WTC11 (cell line): ENCODE measurements at regions not wholly inside any gene's neighbourhood (a gene's known extent, or its start where the extent isn't known, plus 50 kb on each side); places are given as distances from the start of the nearest gene placed in this dataset.

Experiments used
- ATAC-seq: fragments of 200-7000 bp; cut with Tn5 transposase; 2 replicates; pipeline ENCODE4 v1.10.0; 2021; ENCODE audit warnings: mild to moderate bottlenecking, moderate library complexity
- CTCF ChIA-PET: fragments of 300-600 bp; sonication (Branson Sonifier 250); formaldehyde crosslinking; loops from one replicate; lab custom pipeline; 2021; ENCODE audit warnings: antibody characterized with exemption; lab: Charles Lee
- POLR2A ChIA-PET: fragments of 350-600 bp; sonication (Branson Sonifier 250); formaldehyde crosslinking; loops from one replicate; lab custom pipeline; 2021; ENCODE audit warnings: antibody characterized with exemption; lab: Charles Lee
- DNase-seq: peaks from one replicate; pipeline ENCODE4 v3.0.0; 2021; ENCODE audit warnings: low spot score
- H3K27ac Mint-ChIP-seq: 2 replicates; pipeline ENCODE4 v1.8.0; 2021; ENCODE audit warnings: mixed read lengths
- H3K27me3 Mint-ChIP-seq: 2 replicates; pipeline ENCODE4 v1.8.0; 2021; ENCODE audit warnings: low read depth, mild to moderate bottlenecking, moderate library complexity, mixed read lengths
- H3K36me3 Mint-ChIP-seq: 2 replicates; pipeline ENCODE4 v1.8.0; 2021; ENCODE audit warnings: mixed read lengths
- H3K4me1 Mint-ChIP-seq: 2 replicates; pipeline ENCODE4 v1.8.0; 2022; ENCODE audit warnings: mixed read lengths
- H3K4me3 Mint-ChIP-seq: 2 replicates; pipeline ENCODE4 v1.8.0; 2021; ENCODE audit warnings: mild to moderate bottlenecking, moderate library complexity, mixed read lengths
- H3K9me3 Mint-ChIP-seq: 2 replicates; pipeline ENCODE4 v1.8.0; 2021; ENCODE audit warnings: mixed read lengths
- ATF1 ChIP-seq: sonication (generic); formaldehyde crosslinking; IDR thresholded peaks from 2 replicates; pipeline ENCODE4 v1.8.1; 2023; ENCODE audit warnings: mild to moderate bottlenecking, moderate library complexity, missing genetic modification reagents
- ATF3 ChIP-seq: sonication (generic); formaldehyde crosslinking; conservative IDR thresholded peaks from 2 replicates; pipeline ENCODE4 v1.8.1; 2022; ENCODE audit warnings: mild to moderate bottlenecking, missing genetic modification reagents
- ESRRA ChIP-seq: sonication (generic); formaldehyde crosslinking; IDR thresholded peaks from 2 replicates; pipeline ENCODE4 v1.8.1; 2022; ENCODE audit warnings: mild to moderate bottlenecking, missing genetic modification reagents, borderline replicate concordance
- ETV6 ChIP-seq: sonication (generic); formaldehyde crosslinking; IDR thresholded peaks from 2 replicates; pipeline ENCODE4 v1.8.1; 2022; ENCODE audit warnings: mild to moderate bottlenecking, missing genetic modification reagents
- GRHL2 ChIP-seq: fragments of 250-450 bp; sonication (Bioruptor Pico); IDR thresholded peaks from 2 replicates; pipeline ENCODE4 v1.8.0; 2022; ENCODE audit warnings: mild to moderate bottlenecking, moderate library complexity; ENCODE audit not compliant: insufficient replicate concordance, severe bottlenecking
- MYBL2 ChIP-seq: sonication (generic); formaldehyde crosslinking; IDR thresholded peaks from 2 replicates; pipeline ENCODE4 v1.8.1; 2023; ENCODE audit warnings: mild to moderate bottlenecking, moderate library complexity, missing genetic modification reagents
- NFE2L1 ChIP-seq: sonication (generic); formaldehyde crosslinking; IDR thresholded peaks from 2 replicates; pipeline ENCODE4 v1.8.1; 2023; ENCODE audit warnings: missing genetic modification reagents
- NR1H2 ChIP-seq: sonication (generic); formaldehyde crosslinking; IDR thresholded peaks from 2 replicates; pipeline ENCODE4 v1.9.0; 2021; ENCODE audit warnings: mild to moderate bottlenecking, moderate library complexity, missing genetic modification reagents
- NR2C2 ChIP-seq: sonication (generic); formaldehyde crosslinking; IDR thresholded peaks from 2 replicates; pipeline ENCODE4 v1.8.0; 2022; ENCODE audit warnings: mild to moderate bottlenecking, missing genetic modification reagents
- RORB ChIP-seq: fragments of 250-450 bp; sonication (Bioruptor Pico); IDR thresholded peaks from 2 replicates; pipeline ENCODE4 v1.9.0; 2021; ENCODE audit warnings: mild to moderate bottlenecking
- SOX15 ChIP-seq: fragments of 250-450 bp; sonication (Bioruptor Pico); IDR thresholded peaks from 2 replicates; pipeline ENCODE4 v1.9.0; 2021; ENCODE audit warnings: mild to moderate bottlenecking
- TCF7 ChIP-seq: sonication (generic); formaldehyde crosslinking; IDR thresholded peaks from 2 replicates; pipeline ENCODE4 v1.8.0; 2022; ENCODE audit warnings: mild to moderate bottlenecking, low read depth, missing genetic modification reagents, moderate library complexity
- ZMAT4 ChIP-seq: fragments of 250-450 bp; sonication (Bioruptor Pico); IDR thresholded peaks from 2 replicates; pipeline ENCODE4 v1.9.0; 2021; ENCODE audit warnings: mild to moderate bottlenecking
- ZNF138 ChIP-seq: sonication (generic); formaldehyde crosslinking; conservative IDR thresholded peaks from 2 replicates; pipeline ENCODE4 v1.8.1; 2022; ENCODE audit warnings: mild to moderate bottlenecking, moderate library complexity, missing genetic modification reagents
- ZNF263 ChIP-seq: sonication (generic); formaldehyde crosslinking; IDR thresholded peaks from 2 replicates; pipeline ENCODE4 v1.8.1; 2022; ENCODE audit warnings: low read depth, mild to moderate bottlenecking, moderate library complexity, missing genetic modification reagents
- ZNF281 ChIP-seq: sonication (generic); formaldehyde crosslinking; IDR thresholded peaks from 2 replicates; pipeline ENCODE4 v1.8.0; 2023; ENCODE audit warnings: mild to moderate bottlenecking, missing genetic modification reagents
- ZNF317 ChIP-seq: sonication (generic); formaldehyde crosslinking; IDR thresholded peaks from 2 replicates; pipeline ENCODE4 v1.8.1; 2023; ENCODE audit warnings: low read depth, mild to moderate bottlenecking, moderate library complexity, missing genetic modification reagents, borderline replicate concordance
- ZNF416 ChIP-seq: fragments of 250-450 bp; sonication (Bioruptor Pico); IDR thresholded peaks from 2 replicates; pipeline ENCODE4 v1.9.0; 2021; ENCODE audit warnings: mild to moderate bottlenecking, inconsistent platforms
- TF ChIP-seq, protein P1 (sequence below): sonication (generic); formaldehyde crosslinking; IDR thresholded peaks from 2 replicates; pipeline ENCODE4 v1.8.1; 2023; ENCODE audit warnings: mild to moderate bottlenecking, missing genetic modification reagents, moderate library complexity
- TF ChIP-seq, protein P2 (sequence below): sonication (generic); formaldehyde crosslinking; IDR thresholded peaks from 2 replicates; pipeline ENCODE4 v1.8.0; 2022; ENCODE audit warnings: mild to moderate bottlenecking, missing genetic modification reagents
- TF ChIP-seq, protein P3 (sequence below): fragments of 250-450 bp; sonication (Bioruptor Pico); IDR thresholded peaks from 2 replicates; pipeline ENCODE4 v1.8.0; 2021; ENCODE audit warnings: mild to moderate bottlenecking

GRCh38 chr10:10366836-10367235 is 650.8 kb upstream of the CELF2 start:
- H3K9me3 Mint-ChIP-seq, result no peaks in the 10 kb centered on the region
- TF ChIP-seq, protein P1, sequence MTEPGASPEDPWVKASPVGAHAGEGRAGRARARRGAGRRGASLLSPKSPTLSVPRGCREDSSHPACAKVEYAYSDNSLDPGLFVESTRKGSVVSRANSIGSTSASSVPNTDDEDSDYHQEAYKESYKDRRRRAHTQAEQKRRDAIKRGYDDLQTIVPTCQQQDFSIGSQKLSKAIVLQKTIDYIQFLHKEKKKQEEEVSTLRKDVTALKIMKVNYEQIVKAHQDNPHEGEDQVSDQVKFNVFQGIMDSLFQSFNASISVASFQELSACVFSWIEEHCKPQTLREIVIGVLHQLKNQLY (CRISPR knock-in tag), result no peak
- H3K36me3 Mint-ChIP-seq, result no peaks in the 10 kb centered on the region
- no peak overlapping the region for H3K4me3 Mint-ChIP-seq
- POLR2A ChIA-PET, result no interaction called here
- H3K4me1 Mint-ChIP-seq, result peaks cover 42% of the 10 kb centered on the region
- DNase-seq (no peak), ATAC-seq (no peak)
- CTCF ChIA-PET, result interaction anchor here (0.8 to 1.5 kb wide), 2 partner anchors 19 to 130 kb away, joined by 3 read pairs; no protein-coding TSS in a partner anchor
- no peaks in the 10 kb centered on the region for H3K27me3 Mint-ChIP-seq
- H3K27ac Mint-ChIP-seq, result no peak overlapping the region

- H3K36me3 Mint-ChIP-seq, result no peaks in the 10 kb centered on the region
- H3K4me1 Mint-ChIP-seq, result peaks cover 38% of the 10 kb centered on the region
- CTCF ChIA-PET, result interaction anchor here (0.8 to 1.5 kb wide), 2 partner anchors 18 to 130 kb away, joined by 3 read pairs; no protein-coding TSS in a partner anchor
- ATAC-seq (no peak), DNase-seq (no peak)
- H3K4me3 Mint-ChIP-seq, result no peak overlapping the region
- TF ChIP-seq ZNF138 (CRISPR knock-in tag) (no peak), ZNF416 (CRISPR knock-in tag) (no peak)
- TF ChIP-seq, protein P2, sequence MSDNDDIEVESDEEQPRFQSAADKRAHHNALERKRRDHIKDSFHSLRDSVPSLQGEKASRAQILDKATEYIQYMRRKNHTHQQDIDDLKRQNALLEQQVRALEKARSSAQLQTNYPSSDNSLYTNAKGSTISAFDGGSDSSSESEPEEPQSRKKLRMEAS (CRISPR knock-in tag), result no peak
- POLR2A ChIA-PET, result no interaction called here
- peak overlapping the region; percentile 47; the same call in 1 of the 2 replicates for H3K27ac Mint-ChIP-seq
- H3K27me3 Mint-ChIP-seq, result no peaks in the 10 kb centered on the region
- no peaks in the 10 kb centered on the region for H3K9me3 Mint-ChIP-seq
Observed at GRCh38 chr10:10367264-10367663, 650.4 kb upstream of the CELF2 start.

DNA sequence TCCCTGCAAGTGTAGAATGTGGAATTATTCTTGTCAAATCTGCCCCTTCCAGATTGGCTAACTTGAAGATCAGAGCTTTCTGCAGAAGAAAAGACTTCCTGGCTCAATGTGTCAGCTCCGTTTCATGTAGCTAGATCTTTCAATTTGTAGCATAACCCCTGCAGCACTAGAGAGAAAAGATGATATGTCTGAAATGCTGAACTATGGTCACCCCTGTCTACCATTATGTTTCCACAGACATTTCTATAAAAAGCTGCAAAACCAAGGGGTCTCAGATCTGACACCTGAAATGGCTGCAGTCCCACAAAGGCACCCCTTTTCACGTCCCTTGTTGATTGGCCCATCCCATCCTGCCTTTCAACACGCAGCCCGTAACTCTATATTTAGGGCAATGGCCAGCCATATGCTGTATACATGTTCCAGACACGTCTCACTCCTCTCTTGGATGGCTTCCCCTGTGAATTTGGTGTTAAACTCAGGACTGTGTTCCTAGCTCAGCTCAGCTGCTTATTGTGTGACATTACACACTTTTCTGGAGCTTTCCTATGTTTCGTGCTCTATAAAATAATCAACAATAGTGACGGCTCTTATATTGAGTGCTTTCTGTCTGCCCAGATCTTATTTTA is 648.6 kb upstream of the CELF2 start:
- peaks cover 6% of the 10 kb centered on the region for H3K9me3 Mint-ChIP-seq
- H3K36me3 Mint-ChIP-seq, result peaks cover 5% of the 10 kb centered on the region; the same call in 1 of the 2 replicates
- no peaks in the 10 kb centered on the region for H3K27me3 Mint-ChIP-seq
- ChIA-PET POLR2A (no interaction called here), CTCF (no interaction called here)
- TF ChIP-seq NR1H2 (CRISPR knock-in tag), result no peak
- no peak for TF ChIP-seq NFE2L1 (CRISPR knock-in tag)
- peaks cover 26% of the 10 kb centered on the region for H3K4me1 Mint-ChIP-seq
- DNase-seq (no peak), ATAC-seq (no peak)
- no peak overlapping the region for H3K4me3 Mint-ChIP-seq
- no peak overlapping the region for H3K27ac Mint-ChIP-seq

- H3K27ac Mint-ChIP-seq, result no peak overlapping the region
- H3K4me3 Mint-ChIP-seq, result no peak overlapping the region
- no peak for TF ChIP-seq ATF3 (CRISPR knock-in tag)
- TF ChIP-seq ETV6 (CRISPR knock-in tag), result no peak
- no peak for TF ChIP-seq GRHL2 (CRISPR knock-in tag)
- TF ChIP-seq SOX15, result no peak
- peaks cover 14% of the 10 kb centered on the region for H3K4me1 Mint-ChIP-seq
- ChIA-PET CTCF (interaction anchor here (1.5 kb wide), 1 partner anchor 18 kb away, joined by 3 read pairs; no protein-coding TSS in a partner anchor), POLR2A (no interaction called here)
- no peak for DNase-seq
- H3K9me3 Mint-ChIP-seq, result peaks cover 21% of the 10 kb centered on the region
- no peaks in the 10 kb centered on the region for H3K36me3 Mint-ChIP-seq
- peak; percentile 41 for ATAC-seq
- no peaks in the 10 kb centered on the region for H3K27me3 Mint-ChIP-seq
Observed at GRCh38 chr10:10385831-10386230, 631.8 kb upstream of the CELF2 start.

- no peak for ATAC-seq
- H3K4me1 Mint-ChIP-seq, result peaks cover 14% of the 10 kb centered on the region
- POLR2A ChIA-PET, result no interaction called here
- no peak overlapping the region for H3K27ac Mint-ChIP-seq
- CTCF ChIA-PET, result no interaction called here
- peaks cover 27% of the 10 kb centered on the region for H3K9me3 Mint-ChIP-seq
- DNase-seq, result no peak
- H3K4me3 Mint-ChIP-seq, result no peak overlapping the region
- H3K27me3 Mint-ChIP-seq, result no peaks in the 10 kb centered on the region
- no peaks in the 10 kb centered on the region for H3K36me3 Mint-ChIP-seq
- no peak for TF ChIP-seq ATF1 (CRISPR knock-in tag)
- TF ChIP-seq RORB (CRISPR knock-in tag), result no peak
- no peak for TF ChIP-seq ZNF263 (CRISPR knock-in tag)
- no peak for TF ChIP-seq ZMAT4 (CRISPR knock-in tag)
- TF ChIP-seq, protein P3, sequence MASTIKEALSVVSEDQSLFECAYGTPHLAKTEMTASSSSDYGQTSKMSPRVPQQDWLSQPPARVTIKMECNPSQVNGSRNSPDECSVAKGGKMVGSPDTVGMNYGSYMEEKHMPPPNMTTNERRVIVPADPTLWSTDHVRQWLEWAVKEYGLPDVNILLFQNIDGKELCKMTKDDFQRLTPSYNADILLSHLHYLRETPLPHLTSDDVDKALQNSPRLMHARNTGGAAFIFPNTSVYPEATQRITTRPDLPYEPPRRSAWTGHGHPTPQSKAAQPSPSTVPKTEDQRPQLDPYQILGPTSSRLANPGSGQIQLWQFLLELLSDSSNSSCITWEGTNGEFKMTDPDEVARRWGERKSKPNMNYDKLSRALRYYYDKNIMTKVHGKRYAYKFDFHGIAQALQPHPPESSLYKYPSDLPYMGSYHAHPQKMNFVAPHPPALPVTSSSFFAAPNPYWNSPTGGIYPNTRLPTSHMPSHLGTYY (CRISPR knock-in tag), result no peak
- no peak for TF ChIP-seq ZNF281
- no peak for TF ChIP-seq ESRRA
- no peak for TF ChIP-seq MYBL2
- TF ChIP-seq ZNF317 (CRISPR knock-in tag), result no peak
- no peak for TF ChIP-seq ETV6 (CRISPR knock-in tag)
- TF ChIP-seq TCF7 (CRISPR knock-in tag), result no peak
- no peak for TF ChIP-seq NR2C2 (CRISPR knock-in tag)
Observed at GRCh38 chr10:10389182-10389581, 628.5 kb upstream of the CELF2 start.
